K562 (cell line): ENCODE measurements at regions not wholly inside any gene's neighbourhood (a gene's known extent, or its start where the extent isn't known, plus 50 kb on each side); places are given as distances from the start of the nearest gene placed in this dataset.

ENCODE experiments used
- BRCA1 ChIP-seq, 2 experiments: fragments of 450-650 bp in 1 of 2; sonication (generic) in 1 of 2; formaldehyde crosslinking in 1 of 2; IDR thresholded peaks; 2 replicates each; pipeline versions ENCODE4 v1.5.0 to v1.6.1; 2017 to 2020; ENCODE audit warnings: mild to moderate bottlenecking in 1 of 2, missing genetic modification reagents in 1 of 2
- CBFB ChIP-seq: sonication (generic); formaldehyde crosslinking; IDR thresholded peaks from 2 replicates; pipeline ENCODE4 v1.4.0; 2020; ENCODE audit warnings: mild to moderate bottlenecking, missing genetic modification reagents
- KAT7 ChIP-seq: sonication (generic); formaldehyde crosslinking; IDR thresholded peaks from 2 replicates; pipeline ENCODE4 v1.8.0; 2022; ENCODE audit warnings: missing genetic modification reagents, mild to moderate bottlenecking, borderline replicate concordance
- KDM2B ChIP-seq: fragments of 250-450 bp; sonication (Bioruptor Pico); IDR thresholded peaks from 2 replicates; pipeline ENCODE4 v1.8.0; 2021; ENCODE audit warnings: mild to moderate bottlenecking, moderate library complexity
- NR2C2 ChIP-seq, 2 experiments: fragments of 200-800 bp in 1 of 2; sonication (Bioruptor generic) in 1 of 2; sonication (generic) in 1 of 2; formaldehyde crosslinking in 1 of 2; IDR thresholded peaks; 2 replicates each; pipeline versions ENCODE4 v1.6.1 to v1.8.0; 2016 to 2022; ENCODE audit warnings: mild to moderate bottlenecking in 1 of 2, missing compliant biosample characterization in 1 of 2, missing genetic modification characterization in 1 of 2, missing genetic modification reagents in 1 of 2
- OTX1 ChIP-seq: fragments of 450-650 bp; formaldehyde crosslinking; IDR thresholded peaks from 2 replicates; pipeline ENCODE4 v1.4.0; 2022; ENCODE audit warnings: mild to moderate bottlenecking
- ZNF584 ChIP-seq: fragments of 200-800 bp; sonication (Bioruptor generic); IDR thresholded peaks from 2 replicates; pipeline ENCODE4 v1.6.1; 2016; ENCODE audit warnings: low read depth, mild to moderate bottlenecking, missing genetic modification characterization, missing compliant biosample characterization
- TF ChIP-seq, protein P1 (sequence below): IDR thresholded peaks from 3 replicates; pipeline ENCODE4 v1.6.1; 2011; ENCODE audit warnings: borderline replicate concordance, mild to moderate bottlenecking; ENCODE audit not compliant: insufficient read length, insufficient read depth
- TF ChIP-seq, protein P2 (sequence below): sonication (generic); formaldehyde crosslinking; IDR thresholded peaks from 2 replicates; pipeline ENCODE4 v1.5.0; 2020; ENCODE audit warnings: missing genetic modification reagents
- TF ChIP-seq, protein P3 (sequence below): fragments of 200-600 bp; sonication (generic); IDR thresholded peaks from one replicate; pipeline ENCODE4 v1.6.1; 2012; ENCODE audit warnings: mild to moderate bottlenecking, low read depth, low read length, inconsistent platforms

DNA sequence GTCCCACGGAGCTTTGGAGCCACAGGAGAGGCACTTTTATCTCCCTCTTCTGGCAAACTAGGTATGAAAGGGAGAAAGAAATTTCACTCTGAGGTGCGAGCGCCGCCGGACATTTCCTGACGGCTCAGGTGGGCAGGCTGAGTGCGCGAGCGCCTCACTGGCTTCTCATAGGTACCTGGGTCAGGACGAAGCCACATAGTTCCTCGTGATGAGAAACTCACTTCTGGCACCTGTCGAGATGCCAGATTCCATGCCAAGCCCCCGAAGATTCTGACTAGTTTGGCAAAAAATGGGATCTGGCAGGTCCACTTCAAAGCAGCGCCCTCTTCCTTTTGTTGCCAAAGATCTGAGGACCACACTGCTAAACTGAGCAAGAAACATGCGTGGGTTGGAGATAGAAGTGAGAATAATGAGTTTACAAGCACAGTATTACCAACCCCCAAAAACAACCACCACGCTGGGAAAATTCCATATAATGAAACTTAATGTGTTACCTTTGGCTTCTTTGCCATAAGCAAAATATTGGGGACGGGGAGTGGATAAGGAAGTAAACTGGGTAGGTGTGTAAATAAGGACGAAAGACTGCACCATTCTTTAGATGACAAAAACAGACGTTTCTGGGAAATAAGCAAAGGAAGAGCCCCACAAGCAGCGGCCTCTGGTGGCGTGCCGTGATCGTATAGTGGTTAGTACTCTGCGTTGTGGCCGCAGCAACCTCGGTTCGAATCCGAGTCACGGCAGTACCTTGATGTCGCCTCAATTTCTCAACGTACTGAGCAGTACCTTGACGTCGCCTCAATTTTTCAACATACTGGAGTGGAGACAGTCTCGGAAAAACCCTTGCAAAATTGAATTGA lies 89.8 kb upstream of the PRSS16 start (continued):
- TF ChIP-seq KDM2B = no peak
- TF ChIP-seq KAT7 (CRISPR knock-in tag) = no peak; the same call in 1 of the 2 replicates
- TF ChIP-seq, protein P1, sequence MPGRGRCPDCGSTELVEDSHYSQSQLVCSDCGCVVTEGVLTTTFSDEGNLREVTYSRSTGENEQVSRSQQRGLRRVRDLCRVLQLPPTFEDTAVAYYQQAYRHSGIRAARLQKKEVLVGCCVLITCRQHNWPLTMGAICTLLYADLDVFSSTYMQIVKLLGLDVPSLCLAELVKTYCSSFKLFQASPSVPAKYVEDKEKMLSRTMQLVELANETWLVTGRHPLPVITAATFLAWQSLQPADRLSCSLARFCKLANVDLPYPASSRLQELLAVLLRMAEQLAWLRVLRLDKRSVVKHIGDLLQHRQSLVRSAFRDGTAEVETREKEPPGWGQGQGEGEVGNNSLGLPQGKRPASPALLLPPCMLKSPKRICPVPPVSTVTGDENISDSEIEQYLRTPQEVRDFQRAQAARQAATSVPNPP = no peak
- TF ChIP-seq BRCA1 (IDR thresholded peaks at IDR 0.05) = no peak
- no peak for TF ChIP-seq BRCA1 (CRISPR knock-in tag; IDR thresholded peaks at IDR 0.05)
- TF ChIP-seq OTX1 (CRISPR knock-in tag) = no peak
- 0 out of 2 replicates have a peak, but pooled peaks have one; percentile 70 for TF ChIP-seq ZNF584 (CRISPR knock-in tag)
- peak; percentile 59; the same call in 1 of the 2 replicates for TF ChIP-seq NR2C2 (CRISPR knock-in tag; IDR thresholded peaks at IDR 0.05)
- TF ChIP-seq NR2C2 (tag; IDR thresholded peaks at IDR 0.05) = 0 out of 2 replicates have a peak, but pooled peaks have one; percentile 44
- TF ChIP-seq, protein P2, sequence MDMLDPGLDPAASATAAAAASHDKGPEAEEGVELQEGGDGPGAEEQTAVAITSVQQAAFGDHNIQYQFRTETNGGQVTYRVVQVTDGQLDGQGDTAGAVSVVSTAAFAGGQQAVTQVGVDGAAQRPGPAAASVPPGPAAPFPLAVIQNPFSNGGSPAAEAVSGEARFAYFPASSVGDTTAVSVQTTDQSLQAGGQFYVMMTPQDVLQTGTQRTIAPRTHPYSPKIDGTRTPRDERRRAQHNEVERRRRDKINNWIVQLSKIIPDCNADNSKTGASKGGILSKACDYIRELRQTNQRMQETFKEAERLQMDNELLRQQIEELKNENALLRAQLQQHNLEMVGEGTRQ (CRISPR knock-in tag) = no peak
- TF ChIP-seq, protein P3, sequence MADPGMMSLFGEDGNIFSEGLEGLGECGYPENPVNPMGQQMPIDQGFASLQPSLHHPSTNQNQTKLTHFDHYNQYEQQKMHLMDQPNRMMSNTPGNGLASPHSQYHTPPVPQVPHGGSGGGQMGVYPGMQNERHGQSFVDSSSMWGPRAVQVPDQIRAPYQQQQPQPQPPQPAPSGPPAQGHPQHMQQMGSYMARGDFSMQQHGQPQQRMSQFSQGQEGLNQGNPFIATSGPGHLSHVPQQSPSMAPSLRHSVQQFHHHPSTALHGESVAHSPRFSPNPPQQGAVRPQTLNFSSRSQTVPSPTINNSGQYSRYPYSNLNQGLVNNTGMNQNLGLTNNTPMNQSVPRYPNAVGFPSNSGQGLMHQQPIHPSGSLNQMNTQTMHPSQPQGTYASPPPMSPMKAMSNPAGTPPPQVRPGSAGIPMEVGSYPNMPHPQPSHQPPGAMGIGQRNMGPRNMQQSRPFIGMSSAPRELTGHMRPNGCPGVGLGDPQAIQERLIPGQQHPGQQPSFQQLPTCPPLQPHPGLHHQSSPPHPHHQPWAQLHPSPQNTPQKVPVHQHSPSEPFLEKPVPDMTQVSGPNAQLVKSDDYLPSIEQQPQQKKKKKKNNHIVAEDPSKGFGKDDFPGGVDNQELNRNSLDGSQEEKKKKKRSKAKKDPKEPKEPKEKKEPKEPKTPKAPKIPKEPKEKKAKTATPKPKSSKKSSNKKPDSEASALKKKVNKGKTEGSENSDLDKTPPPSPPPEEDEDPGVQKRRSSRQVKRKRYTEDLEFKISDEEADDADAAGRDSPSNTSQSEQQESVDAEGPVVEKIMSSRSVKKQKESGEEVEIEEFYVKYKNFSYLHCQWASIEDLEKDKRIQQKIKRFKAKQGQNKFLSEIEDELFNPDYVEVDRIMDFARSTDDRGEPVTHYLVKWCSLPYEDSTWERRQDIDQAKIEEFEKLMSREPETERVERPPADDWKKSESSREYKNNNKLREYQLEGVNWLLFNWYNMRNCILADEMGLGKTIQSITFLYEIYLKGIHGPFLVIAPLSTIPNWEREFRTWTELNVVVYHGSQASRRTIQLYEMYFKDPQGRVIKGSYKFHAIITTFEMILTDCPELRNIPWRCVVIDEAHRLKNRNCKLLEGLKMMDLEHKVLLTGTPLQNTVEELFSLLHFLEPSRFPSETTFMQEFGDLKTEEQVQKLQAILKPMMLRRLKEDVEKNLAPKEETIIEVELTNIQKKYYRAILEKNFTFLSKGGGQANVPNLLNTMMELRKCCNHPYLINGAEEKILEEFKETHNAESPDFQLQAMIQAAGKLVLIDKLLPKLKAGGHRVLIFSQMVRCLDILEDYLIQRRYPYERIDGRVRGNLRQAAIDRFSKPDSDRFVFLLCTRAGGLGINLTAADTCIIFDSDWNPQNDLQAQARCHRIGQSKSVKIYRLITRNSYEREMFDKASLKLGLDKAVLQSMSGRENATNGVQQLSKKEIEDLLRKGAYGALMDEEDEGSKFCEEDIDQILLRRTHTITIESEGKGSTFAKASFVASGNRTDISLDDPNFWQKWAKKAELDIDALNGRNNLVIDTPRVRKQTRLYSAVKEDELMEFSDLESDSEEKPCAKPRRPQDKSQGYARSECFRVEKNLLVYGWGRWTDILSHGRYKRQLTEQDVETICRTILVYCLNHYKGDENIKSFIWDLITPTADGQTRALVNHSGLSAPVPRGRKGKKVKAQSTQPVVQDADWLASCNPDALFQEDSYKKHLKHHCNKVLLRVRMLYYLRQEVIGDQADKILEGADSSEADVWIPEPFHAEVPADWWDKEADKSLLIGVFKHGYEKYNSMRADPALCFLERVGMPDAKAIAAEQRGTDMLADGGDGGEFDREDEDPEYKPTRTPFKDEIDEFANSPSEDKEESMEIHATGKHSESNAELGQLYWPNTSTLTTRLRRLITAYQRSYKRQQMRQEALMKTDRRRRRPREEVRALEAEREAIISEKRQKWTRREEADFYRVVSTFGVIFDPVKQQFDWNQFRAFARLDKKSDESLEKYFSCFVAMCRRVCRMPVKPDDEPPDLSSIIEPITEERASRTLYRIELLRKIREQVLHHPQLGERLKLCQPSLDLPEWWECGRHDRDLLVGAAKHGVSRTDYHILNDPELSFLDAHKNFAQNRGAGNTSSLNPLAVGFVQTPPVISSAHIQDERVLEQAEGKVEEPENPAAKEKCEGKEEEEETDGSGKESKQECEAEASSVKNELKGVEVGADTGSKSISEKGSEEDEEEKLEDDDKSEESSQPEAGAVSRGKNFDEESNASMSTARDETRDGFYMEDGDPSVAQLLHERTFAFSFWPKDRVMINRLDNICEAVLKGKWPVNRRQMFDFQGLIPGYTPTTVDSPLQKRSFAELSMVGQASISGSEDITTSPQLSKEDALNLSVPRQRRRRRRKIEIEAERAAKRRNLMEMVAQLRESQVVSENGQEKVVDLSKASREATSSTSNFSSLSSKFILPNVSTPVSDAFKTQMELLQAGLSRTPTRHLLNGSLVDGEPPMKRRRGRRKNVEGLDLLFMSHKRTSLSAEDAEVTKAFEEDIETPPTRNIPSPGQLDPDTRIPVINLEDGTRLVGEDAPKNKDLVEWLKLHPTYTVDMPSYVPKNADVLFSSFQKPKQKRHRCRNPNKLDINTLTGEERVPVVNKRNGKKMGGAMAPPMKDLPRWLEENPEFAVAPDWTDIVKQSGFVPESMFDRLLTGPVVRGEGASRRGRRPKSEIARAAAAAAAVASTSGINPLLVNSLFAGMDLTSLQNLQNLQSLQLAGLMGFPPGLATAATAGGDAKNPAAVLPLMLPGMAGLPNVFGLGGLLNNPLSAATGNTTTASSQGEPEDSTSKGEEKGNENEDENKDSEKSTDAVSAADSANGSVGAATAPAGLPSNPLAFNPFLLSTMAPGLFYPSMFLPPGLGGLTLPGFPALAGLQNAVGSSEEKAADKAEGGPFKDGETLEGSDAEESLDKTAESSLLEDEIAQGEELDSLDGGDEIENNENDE = no peak
- 0 out of 2 replicates have a peak, but pooled peaks have one; percentile 42 for TF ChIP-seq CBFB (CRISPR knock-in tag)
